SU-DHL-6 (cell line): ENCODE measurements at regions not wholly inside any gene's neighbourhood (a gene's known extent, or its start where the extent isn't known, plus 50 kb on each side); places are given as distances from the start of the nearest gene placed in this dataset.

Source experiments
- H2AFZ ChIP-seq: fragments of 200-600 bp; sonication (generic); 2 replicates; pipeline ENCODE4 v1.6.1; 2014; ENCODE audit warnings: low read depth, mild to moderate bottlenecking, moderate library complexity, mixed read lengths, antibody characterized with exemption, low read length; ENCODE audit not compliant: severe bottlenecking
- H3F3A ChIP-seq: fragments of 200-600 bp; shearing (Covaris generic); 2 replicates; pipeline ENCODE4 v1.6.0; 2016; ENCODE audit warnings: antibody characterized with exemption, mild to moderate bottlenecking; ENCODE audit not compliant: insufficient read depth
- H3K27ac ChIP-seq: fragments of 200-600 bp; sonication (generic); 2 replicates; pipeline ENCODE4 v1.5.1; 2016; ENCODE audit warnings: low read depth, mild to moderate bottlenecking, low read length, moderate library complexity, mixed read lengths
- H3K27me3 ChIP-seq: fragments of 200-600 bp; sonication (generic), shearing (Covaris generic); 2 replicates; pipeline ENCODE4 v1.6.0; 2014; ENCODE audit warnings: mild to moderate bottlenecking, low read length
- H3K36me3 ChIP-seq: fragments of 200-600 bp; sonication (generic); 2 replicates; pipeline ENCODE4 v1.6.1; 2014; ENCODE audit warnings: mild to moderate bottlenecking, low read length, mixed read lengths
- H3K4me2 ChIP-seq: fragments of 300-600, 200-600 bp; shearing (Covaris generic), sonication (generic); 2 replicates; pipeline ENCODE4 v1.6.0; 2014; ENCODE audit warnings: low read length, low read depth, mild to moderate bottlenecking; ENCODE audit not compliant: poor library complexity, severe bottlenecking
- H3K4me3 ChIP-seq: fragments of 200-600 bp; sonication (generic); 2 replicates; pipeline ENCODE4 v1.5.1; 2014; ENCODE audit warnings: antibody characterized with exemption, low read length, mild to moderate bottlenecking, mixed read lengths; ENCODE audit not compliant: insufficient read depth, poor library complexity, severe bottlenecking
- H3K79me2 ChIP-seq: fragments of 200-600 bp; sonication (generic); 2 replicates; pipeline ENCODE4 v1.6.1; 2014; ENCODE audit warnings: mild to moderate bottlenecking, low read length, moderate library complexity; ENCODE audit not compliant: insufficient read depth
- H3K9ac ChIP-seq: fragments of 200-600 bp; sonication (generic); 2 replicates; pipeline ENCODE4 v1.7.0; 2014; ENCODE audit warnings: mild to moderate bottlenecking, low read length
- H3K9me2 ChIP-seq: fragments of 200-600 bp; sonication (generic); replicated peaks from 2 replicates; pipeline ENCODE4 v1.6.1; 2014; ENCODE audit warnings: low read length; ENCODE audit not compliant: insufficient read depth
- H3K9me3 ChIP-seq: fragments of 200-600 bp; sonication (generic); 2 replicates; pipeline ENCODE4 v1.6.1; 2014; ENCODE audit warnings: low read length, mixed read lengths; ENCODE audit not compliant: insufficient read depth
- H4K20me1 ChIP-seq: fragments of 200-600 bp; sonication (generic); 2 replicates; pipeline ENCODE4 v1.6.1; 2014; ENCODE audit warnings: low read depth, mild to moderate bottlenecking, antibody characterized with exemption, low read length, moderate library complexity, mixed read lengths
- EZH2phosphoT487 ChIP-seq: fragments of 200-600 bp; sonication (generic), shearing (Covaris generic); conservative IDR thresholded peaks from 2 replicates; pipeline ENCODE4 v1.6.1; 2018; ENCODE audit warnings: mild to moderate bottlenecking, antibody characterized with exemption, low read length, moderate library complexity, mixed read lengths
- TF ChIP-seq, protein P1 (sequence below): fragments of 200-600 bp; sonication (generic); IDR thresholded peaks from one replicate; pipeline ENCODE4 v1.5.1; 2017; ENCODE audit warnings: antibody characterized with exemption, mild to moderate bottlenecking, low read length, moderate library complexity; ENCODE audit not compliant: insufficient read depth, poor library complexity, severe bottlenecking

DNA sequence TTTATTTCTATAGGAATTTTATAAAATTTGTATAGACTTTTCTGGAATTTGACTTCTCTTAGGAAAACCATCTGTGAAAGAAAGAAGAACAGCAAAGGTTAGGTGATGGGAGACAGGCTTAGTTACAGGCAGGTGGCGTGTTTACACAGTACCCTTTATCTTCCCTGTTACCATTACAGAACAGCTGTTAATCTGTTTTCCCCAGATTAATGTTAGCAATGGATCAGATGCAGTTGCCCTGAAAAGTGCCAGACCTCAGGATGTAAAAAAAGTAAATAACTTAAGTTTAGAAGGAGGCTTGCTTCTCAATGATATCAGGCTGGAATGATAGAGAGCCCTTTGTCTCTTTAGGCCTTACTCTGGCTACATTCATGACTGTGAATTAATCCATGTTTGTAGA is 1186.5 kb upstream of the TENM4 start:
- Histone ChIP-seq H3K9me2 (no peaks in the 10 kb centered on the region), H3F3A (no peaks in the 10 kb centered on the region), H3K36me3 (no peaks in the 10 kb centered on the region), H2AFZ (no peak overlapping the region), H3K9me3 (no peaks in the 10 kb centered on the region), H3K27ac (no peak overlapping the region), H3K79me2 (no peaks in the 10 kb centered on the region), H4K20me1 (no peaks in the 10 kb centered on the region), H3K9ac (no peak overlapping the region), H3K4me2 (no peak overlapping the region), H3K27me3 (no peaks in the 10 kb centered on the region), H3K4me3 (no peak overlapping the region)
- no peak for TF ChIP-seq EZH2phosphoT487
- TF ChIP-seq, protein P1, sequence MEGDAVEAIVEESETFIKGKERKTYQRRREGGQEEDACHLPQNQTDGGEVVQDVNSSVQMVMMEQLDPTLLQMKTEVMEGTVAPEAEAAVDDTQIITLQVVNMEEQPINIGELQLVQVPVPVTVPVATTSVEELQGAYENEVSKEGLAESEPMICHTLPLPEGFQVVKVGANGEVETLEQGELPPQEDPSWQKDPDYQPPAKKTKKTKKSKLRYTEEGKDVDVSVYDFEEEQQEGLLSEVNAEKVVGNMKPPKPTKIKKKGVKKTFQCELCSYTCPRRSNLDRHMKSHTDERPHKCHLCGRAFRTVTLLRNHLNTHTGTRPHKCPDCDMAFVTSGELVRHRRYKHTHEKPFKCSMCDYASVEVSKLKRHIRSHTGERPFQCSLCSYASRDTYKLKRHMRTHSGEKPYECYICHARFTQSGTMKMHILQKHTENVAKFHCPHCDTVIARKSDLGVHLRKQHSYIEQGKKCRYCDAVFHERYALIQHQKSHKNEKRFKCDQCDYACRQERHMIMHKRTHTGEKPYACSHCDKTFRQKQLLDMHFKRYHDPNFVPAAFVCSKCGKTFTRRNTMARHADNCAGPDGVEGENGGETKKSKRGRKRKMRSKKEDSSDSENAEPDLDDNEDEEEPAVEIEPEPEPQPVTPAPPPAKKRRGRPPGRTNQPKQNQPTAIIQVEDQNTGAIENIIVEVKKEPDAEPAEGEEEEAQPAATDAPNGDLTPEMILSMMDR = no peak

DNA sequence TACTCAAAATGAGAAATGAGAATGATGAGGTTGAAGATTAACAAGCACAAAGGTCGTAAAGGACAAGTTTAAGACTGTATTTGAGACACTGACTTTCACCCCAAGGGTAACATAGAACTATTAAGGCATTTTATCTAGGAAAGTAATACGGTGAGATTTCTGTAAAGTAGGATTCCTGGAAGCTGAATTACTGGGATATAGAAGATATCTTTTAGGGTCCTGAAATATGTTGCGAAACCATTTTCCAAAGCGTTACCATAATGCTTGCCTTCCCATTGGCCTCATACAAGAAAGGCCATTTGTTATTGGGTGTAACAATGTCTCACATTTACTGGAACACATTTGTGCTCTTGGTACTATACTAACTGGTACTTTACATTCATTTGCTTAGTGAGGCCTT is 1185.9 kb upstream of the TENM4 start:
- no peaks in the 10 kb centered on the region for H3F3A ChIP-seq

DNA sequence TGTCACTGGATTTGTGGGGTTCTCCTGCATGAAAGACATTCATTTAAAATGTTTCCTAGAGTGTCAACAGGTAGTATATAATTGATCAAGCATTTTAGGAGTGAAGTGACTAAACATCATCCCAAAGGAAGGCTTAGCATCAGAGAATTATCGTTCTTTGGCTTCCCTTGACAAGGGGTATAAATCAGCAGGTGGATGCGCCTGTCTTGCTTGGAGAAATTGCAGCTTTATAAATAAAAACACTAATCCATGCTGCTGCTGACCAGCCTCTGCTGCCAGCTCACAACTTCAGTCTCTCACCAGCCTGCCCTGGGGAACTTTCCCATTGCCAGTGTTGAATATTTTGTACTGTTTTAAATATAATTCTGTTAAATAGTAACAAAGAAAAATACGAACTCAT is 1184.7 kb upstream of the TENM4 start:
- TF ChIP-seq EZH2phosphoT487 = no peak
- TF ChIP-seq, protein P1 = no peak
- Histone ChIP-seq H4K20me1 (no peaks in the 10 kb centered on the region), H3F3A (no peaks in the 10 kb centered on the region), H3K79me2 (no peaks in the 10 kb centered on the region), H3K9me3 (no peaks in the 10 kb centered on the region), H3K36me3 (no peaks in the 10 kb centered on the region), H3K4me3 (no peak overlapping the region), H3K27me3 (no peaks in the 10 kb centered on the region), H3K4me2 (no peak overlapping the region), H3K9me2 (no peaks in the 10 kb centered on the region), H2AFZ (no peak overlapping the region), H3K9ac (no peak overlapping the region), H3K27ac (no peak overlapping the region)

More for the DNA sequence above, 1185.9 kb upstream of the TENM4 start:
- TF ChIP-seq, protein P1 = no peak
- no peak for TF ChIP-seq EZH2phosphoT487
- Histone ChIP-seq H3K9me2 (no peaks in the 10 kb centered on the region), H3K79me2 (no peaks in the 10 kb centered on the region), H2AFZ (no peak overlapping the region), H3K27ac (no peak overlapping the region), H3K36me3 (no peaks in the 10 kb centered on the region), H3K9me3 (no peaks in the 10 kb centered on the region), H3K4me2 (no peak overlapping the region), H3K4me3 (no peak overlapping the region), H3K27me3 (no peaks in the 10 kb centered on the region), H3K9ac (no peak overlapping the region), H4K20me1 (no peaks in the 10 kb centered on the region)

DNA sequence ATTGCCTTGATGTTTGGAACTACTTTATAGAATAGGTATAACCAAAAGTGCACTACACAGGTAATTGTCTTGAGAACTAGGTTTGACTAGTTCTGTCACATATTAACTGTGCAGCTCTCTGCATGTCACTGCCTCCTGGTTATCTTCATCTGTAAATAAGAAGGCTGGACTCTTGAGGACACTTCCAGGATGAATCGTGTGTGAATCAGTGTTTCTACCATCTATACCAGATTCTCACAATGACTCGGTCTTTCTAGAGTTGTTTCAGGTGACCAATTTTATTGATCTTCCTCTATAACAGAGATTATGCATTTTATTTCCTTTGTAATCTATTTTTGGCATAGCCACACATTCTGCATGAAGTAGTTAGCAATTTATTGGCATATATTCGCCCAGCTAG is 1181.0 kb upstream of the TENM4 start:
- H3K4me3 ChIP-seq = no peak overlapping the region

More for the DNA sequence above, 1181.0 kb upstream of the TENM4 start:
- TF ChIP-seq, protein P1 = no peak
- no peaks in the 10 kb centered on the region for H4K20me1 ChIP-seq
- no peaks in the 10 kb centered on the region for H3K27me3 ChIP-seq
- H3F3A ChIP-seq = no peaks in the 10 kb centered on the region
- H3K9ac ChIP-seq = no peak overlapping the region
- no peak overlapping the region for H3K27ac ChIP-seq
- no peaks in the 10 kb centered on the region for H3K79me2 ChIP-seq
- no peaks in the 10 kb centered on the region for H3K9me3 ChIP-seq
- no peaks in the 10 kb centered on the region for H3K36me3 ChIP-seq
- no peak overlapping the region for H2AFZ ChIP-seq
- H3K9me2 ChIP-seq = no peaks in the 10 kb centered on the region
- H3K4me2 ChIP-seq = no peak overlapping the region
